Lung (tissue), 11 donors: ENCODE measurements at regions not wholly inside any gene's neighbourhood (a gene's known extent, or its start where the extent isn't known, plus 50 kb on each side); places are given as distances from the start of the nearest gene placed in this dataset.

ENCODE experiments used
- ATAC-seq: fragments of 200-7000 bp; cut with Tn5 transposase; one replicate; pipeline ENCODE4 v1.9.1; 2020; ENCODE audit warnings: moderate number of reproducible peaks; ENCODE audit not compliant: insufficient read depth, low FRiP score
- DNase-seq, 3 donors: peaks; one replicate each; pipeline ENCODE4 v3.0.0-alpha.2; 2013 to 2017
- H3K27ac ChIP-seq, 2 donors: one replicate each; pipeline ENCODE4 v1.5.1; 2013; ENCODE audit warnings: mild to moderate bottlenecking in 2 of 2, moderate library complexity in 2 of 2, control low read depth in 1 of 2, inconsistent platforms in 1 of 2, low read depth in 1 of 2, low read length in 1 of 2
- H3K27me3 ChIP-seq, 3 donors: one replicate each; pipeline ENCODE4 v1.5.1; 2013; ENCODE audit warnings: low read length in 2 of 3; ENCODE audit not compliant: control insufficient read depth in 3 of 3, insufficient read depth in 3 of 3
- H3K36me3 ChIP-seq, 4 donors: one replicate each; pipeline ENCODE4 v1.5.1; 2013; ENCODE audit warnings: low read length in 4 of 4, mild to moderate bottlenecking in 1 of 4, moderate library complexity in 1 of 4; ENCODE audit not compliant: control insufficient read depth in 4 of 4, insufficient read depth in 4 of 4
- H3K4me1 ChIP-seq, 5 donors: one replicate each; pipeline ENCODE4 v1.5.1; 2013; ENCODE audit warnings: low read length in 5 of 5, mild to moderate bottlenecking in 2 of 5, moderate library complexity in 1 of 5; ENCODE audit not compliant: control insufficient read depth in 5 of 5, insufficient read depth in 5 of 5
- H3K4me3 ChIP-seq: one replicate; pipeline ENCODE4 v1.5.1; 2013; ENCODE audit warnings: mild to moderate bottlenecking, control low read depth, moderate library complexity
- H3K9ac ChIP-seq, 2 donors: one replicate each; pipeline ENCODE4 v1.5.1; 2013; ENCODE audit warnings: low read length in 2 of 2, control low read depth in 1 of 2; ENCODE audit not compliant: insufficient read depth in 1 of 2
- H3K9me3 ChIP-seq, 4 donors: one replicate each; pipeline ENCODE4 v1.5.1; 2013; ENCODE audit warnings: low read length in 3 of 4, mild to moderate bottlenecking in 1 of 4, moderate library complexity in 1 of 4; ENCODE audit not compliant: control insufficient read depth in 4 of 4, insufficient read depth in 3 of 4
- WGBS, 2 donors: extraction: QIAGEN DNeasy Blood & Tissue Kit; methylation state at CpG; one replicate each; pipeline ENCODE4 v1.1.7; 2013; 5-methylcytosine and 5-hydroxymethylcytosine counted together
- TF ChIP-seq, protein P1 (sequence below): IDR thresholded peaks from 2 replicates; pipeline ENCODE4 v1.5.1; 2012; ENCODE audit warnings: mild to moderate bottlenecking; ENCODE audit errors: control extremely low read depth, extremely low read depth
- donor health status: control.
- donor health status: control.
- donor health status: Bipolar disorder and iron deficiency.
- donor health status: healthy.
- donor health status: DM: yes; HTN: yes; CAD: no.

- Histone ChIP-seq H3K27ac (no peak overlapping the region), H3K27me3 (no peaks in the 10 kb centered on the region), H3K9ac (no peak overlapping the region), H3K9me3 (no peaks in the 10 kb centered on the region), H3K4me1 (no peaks in the 10 kb centered on the region), H3K4me3 (no peak overlapping the region), H3K36me3 (no peaks in the 10 kb centered on the region)
- DNase-seq (no peak), ATAC-seq (no peak)
- TF ChIP-seq, protein P1, sequence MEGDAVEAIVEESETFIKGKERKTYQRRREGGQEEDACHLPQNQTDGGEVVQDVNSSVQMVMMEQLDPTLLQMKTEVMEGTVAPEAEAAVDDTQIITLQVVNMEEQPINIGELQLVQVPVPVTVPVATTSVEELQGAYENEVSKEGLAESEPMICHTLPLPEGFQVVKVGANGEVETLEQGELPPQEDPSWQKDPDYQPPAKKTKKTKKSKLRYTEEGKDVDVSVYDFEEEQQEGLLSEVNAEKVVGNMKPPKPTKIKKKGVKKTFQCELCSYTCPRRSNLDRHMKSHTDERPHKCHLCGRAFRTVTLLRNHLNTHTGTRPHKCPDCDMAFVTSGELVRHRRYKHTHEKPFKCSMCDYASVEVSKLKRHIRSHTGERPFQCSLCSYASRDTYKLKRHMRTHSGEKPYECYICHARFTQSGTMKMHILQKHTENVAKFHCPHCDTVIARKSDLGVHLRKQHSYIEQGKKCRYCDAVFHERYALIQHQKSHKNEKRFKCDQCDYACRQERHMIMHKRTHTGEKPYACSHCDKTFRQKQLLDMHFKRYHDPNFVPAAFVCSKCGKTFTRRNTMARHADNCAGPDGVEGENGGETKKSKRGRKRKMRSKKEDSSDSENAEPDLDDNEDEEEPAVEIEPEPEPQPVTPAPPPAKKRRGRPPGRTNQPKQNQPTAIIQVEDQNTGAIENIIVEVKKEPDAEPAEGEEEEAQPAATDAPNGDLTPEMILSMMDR = no peak
- 78% methylated on average over 2 of the region's 2 CpGs for WGBS, 2 donors
These were observed 297.1 kb downstream of the ASXL3 start for GRCh38 chr18:33875029-33875565.

DNA sequence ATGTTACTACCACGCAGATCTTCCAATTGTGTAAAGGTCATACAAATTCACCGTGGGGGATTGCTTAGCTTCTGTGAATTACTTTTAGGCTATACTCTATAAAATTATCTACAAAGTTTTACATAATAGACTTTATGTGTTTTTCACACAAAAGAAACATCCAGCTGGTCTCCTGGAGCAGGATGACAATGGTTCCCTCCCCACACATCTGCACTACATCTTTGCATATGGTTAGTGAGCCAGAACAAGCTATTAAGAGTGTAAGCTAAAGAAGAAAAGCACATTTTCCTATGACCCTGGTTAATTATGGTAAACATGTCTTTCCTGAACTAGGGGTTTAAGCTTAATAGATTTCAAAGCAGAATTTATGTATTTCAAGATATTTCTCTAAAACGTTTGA, 295.1 kb downstream of the ASXL3 start:
- TF ChIP-seq, protein P1 = no peak

GRCh38 chr18:33871363-33872025, 293.5 kb downstream of the ASXL3 start:
- H3K27me3 ChIP-seq = no peaks in the 10 kb centered on the region
- H3K9me3 ChIP-seq = no peaks in the 10 kb centered on the region
- no peak overlapping the region for H3K4me3 ChIP-seq
- WGBS, 2 donors = 65 to 67% methylated on average over 2 of the region's 2 CpGs
- H3K36me3 ChIP-seq = no peaks in the 10 kb centered on the region
- TF ChIP-seq, protein P1 = no peak
- ATAC-seq = no peak
- peaks cover 0 to 8% (median 0%) of the 10 kb centered on the region in 5 donors for H3K4me1 ChIP-seq
- DNase-seq = no peak
- H3K27ac ChIP-seq = no peak overlapping the region
- no peak overlapping the region for H3K9ac ChIP-seq

More for the DNA sequence above, 295.1 kb downstream of the ASXL3 start:
- Histone ChIP-seq H3K27ac (no peak overlapping the region), H3K4me1 (peaks cover 0 to 8% (median 0%) of the 10 kb centered on the region in 5 donors), H3K4me3 (no peak overlapping the region), H3K9me3 (no peaks in the 10 kb centered on the region), H3K27me3 (no peaks in the 10 kb centered on the region), H3K9ac (no peak overlapping the region), H3K36me3 (no peaks in the 10 kb centered on the region)
- no peak for DNase-seq
- no peak for ATAC-seq
- WGBS, 2 donors = 75 to 84% methylated on average over 3 of the region's 3 CpGs
